ENCODE measurements at regions not wholly inside any gene's neighbourhood (a gene's known extent, or its start where the extent isn't known, plus 50 kb on each side); places are given as distances from the start of the nearest gene placed in this dataset.

DNA sequence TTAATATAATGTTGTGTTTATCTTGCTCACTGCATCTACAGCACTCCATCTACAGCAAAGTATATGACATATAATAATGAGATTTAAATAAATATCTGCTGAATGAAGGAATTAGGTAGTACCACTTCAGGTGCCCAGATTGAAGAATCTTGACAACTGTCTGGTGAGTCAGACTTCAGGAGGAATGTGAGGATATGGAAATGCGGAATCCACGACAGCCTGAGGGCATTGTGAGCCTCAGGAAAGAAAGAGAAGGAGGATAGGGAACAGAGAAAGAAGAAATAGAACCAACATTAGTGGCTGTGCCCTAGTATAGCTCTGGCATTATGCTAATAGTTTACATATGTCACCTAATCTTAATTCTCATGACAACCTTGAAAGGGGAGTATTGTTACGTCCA is 304.4 kb downstream of the AASDHPPT start:
- Histone ChIP-seq H4K20me1 (ENCODE audit: insufficient read depth, low read length) (no peaks in the 10 kb centered on the region), H3K4me2 (ENCODE audit: insufficient read depth, low read length) (no peak overlapping the region), H3K79me2 (ENCODE audit: insufficient read depth, low read length) (no peaks in the 10 kb centered on the region), H2AFZ (ENCODE audit: low read length) (no peak overlapping the region), H3K27ac (ENCODE audit: low read depth, low read length) (no peak overlapping the region), H3K27me3 (ENCODE audit: insufficient read depth, low read length) (no peaks in the 10 kb centered on the region), H3K36me3 (ENCODE audit: insufficient read depth, low read length) (no peaks in the 10 kb centered on the region), H3K9me3 (ENCODE audit: low read depth, low read length) (no peaks in the 10 kb centered on the region), H3K4me1 (ENCODE audit: insufficient read depth, low read length) (no peaks in the 10 kb centered on the region), H3K4me3 (ENCODE audit: insufficient read depth, low read length) (no peak overlapping the region)
- TF ChIP-seq, protein P1, sequence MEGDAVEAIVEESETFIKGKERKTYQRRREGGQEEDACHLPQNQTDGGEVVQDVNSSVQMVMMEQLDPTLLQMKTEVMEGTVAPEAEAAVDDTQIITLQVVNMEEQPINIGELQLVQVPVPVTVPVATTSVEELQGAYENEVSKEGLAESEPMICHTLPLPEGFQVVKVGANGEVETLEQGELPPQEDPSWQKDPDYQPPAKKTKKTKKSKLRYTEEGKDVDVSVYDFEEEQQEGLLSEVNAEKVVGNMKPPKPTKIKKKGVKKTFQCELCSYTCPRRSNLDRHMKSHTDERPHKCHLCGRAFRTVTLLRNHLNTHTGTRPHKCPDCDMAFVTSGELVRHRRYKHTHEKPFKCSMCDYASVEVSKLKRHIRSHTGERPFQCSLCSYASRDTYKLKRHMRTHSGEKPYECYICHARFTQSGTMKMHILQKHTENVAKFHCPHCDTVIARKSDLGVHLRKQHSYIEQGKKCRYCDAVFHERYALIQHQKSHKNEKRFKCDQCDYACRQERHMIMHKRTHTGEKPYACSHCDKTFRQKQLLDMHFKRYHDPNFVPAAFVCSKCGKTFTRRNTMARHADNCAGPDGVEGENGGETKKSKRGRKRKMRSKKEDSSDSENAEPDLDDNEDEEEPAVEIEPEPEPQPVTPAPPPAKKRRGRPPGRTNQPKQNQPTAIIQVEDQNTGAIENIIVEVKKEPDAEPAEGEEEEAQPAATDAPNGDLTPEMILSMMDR (IDR thresholded peaks at IDR 0.05; ENCODE audit: extremely low read depth, low read depth, low read length): no peak
- no peak for DNase-seq (ENCODE audit: insufficient read length, low spot score, missing footprints)

DNA sequence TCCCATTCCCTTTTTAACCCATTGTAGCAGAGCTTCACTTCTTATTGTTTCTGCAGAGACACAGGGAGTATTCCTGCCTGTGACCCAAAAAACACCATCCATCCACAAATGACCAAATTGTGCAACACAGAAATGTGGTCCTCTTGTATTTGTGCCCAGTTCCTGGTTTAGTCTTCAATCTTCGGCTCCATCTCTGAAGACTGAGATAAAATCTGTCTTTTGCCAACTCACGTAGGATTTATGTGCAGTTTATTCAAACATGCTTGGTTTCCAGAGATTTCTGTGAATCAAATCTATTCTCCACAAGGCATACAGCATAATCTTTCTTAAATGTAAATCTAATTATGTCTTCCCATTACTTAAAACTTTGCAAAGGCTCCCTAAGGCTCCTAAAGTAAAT is 307.0 kb downstream of the AASDHPPT start:
- TF ChIP-seq, protein P1 (IDR thresholded peaks at IDR 0.05; ENCODE audit: extremely low read depth, low read depth, low read length): no peak
- no peaks in the 10 kb centered on the region for H3K9me3 ChIP-seq (ENCODE audit: low read depth, low read length)
- no peaks in the 10 kb centered on the region for H3K27me3 ChIP-seq (ENCODE audit: insufficient read depth, low read length)
- H2AFZ ChIP-seq (ENCODE audit: low read length): no peak overlapping the region
- H3K27ac ChIP-seq (ENCODE audit: low read depth, low read length): no peak overlapping the region
- no peaks in the 10 kb centered on the region for H3K36me3 ChIP-seq (ENCODE audit: insufficient read depth, low read length)
- peaks cover 5% of the 10 kb centered on the region for H3K4me1 ChIP-seq (ENCODE audit: insufficient read depth, low read length)
- H3K4me3 ChIP-seq (ENCODE audit: insufficient read depth, low read length): no peak overlapping the region
- H4K20me1 ChIP-seq (ENCODE audit: insufficient read depth, low read length): no peaks in the 10 kb centered on the region
- no peak for DNase-seq (ENCODE audit: insufficient read length, low spot score, missing footprints)
- no peak overlapping the region for H3K4me2 ChIP-seq (ENCODE audit: insufficient read depth, low read length)
- no peaks in the 10 kb centered on the region for H3K79me2 ChIP-seq (ENCODE audit: insufficient read depth, low read length)

DNA sequence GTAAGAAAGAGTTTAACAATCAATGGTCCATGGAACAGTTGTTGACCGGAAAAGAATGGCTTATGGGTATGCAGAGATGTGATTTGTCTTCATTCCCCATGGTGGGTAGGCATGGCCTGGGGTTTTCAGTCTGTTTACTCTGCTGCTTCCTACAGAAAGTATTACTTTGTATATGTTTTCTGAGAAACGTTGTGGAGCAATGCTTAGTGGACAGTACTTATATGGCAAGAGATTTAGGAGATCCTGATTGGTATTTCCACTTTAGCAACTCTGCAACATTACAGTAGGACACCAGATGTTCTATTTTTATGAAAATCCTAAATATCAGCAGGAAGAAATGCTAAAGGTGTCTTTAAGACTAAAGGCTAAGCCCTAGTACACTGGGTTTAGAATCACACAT is 309.1 kb downstream of the AASDHPPT start:
- TF ChIP-seq, protein P1 (IDR thresholded peaks at IDR 0.05; ENCODE audit: extremely low read depth, low read depth, low read length): no peak
- Histone ChIP-seq H3K4me3 (ENCODE audit: insufficient read depth, low read length) (no peak overlapping the region), H3K79me2 (ENCODE audit: insufficient read depth, low read length) (no peaks in the 10 kb centered on the region), H3K36me3 (ENCODE audit: insufficient read depth, low read length) (no peaks in the 10 kb centered on the region), H2AFZ (ENCODE audit: low read length) (no peak overlapping the region), H3K4me1 (ENCODE audit: insufficient read depth, low read length) (peaks cover 14% of the 10 kb centered on the region), H3K27me3 (ENCODE audit: insufficient read depth, low read length) (no peaks in the 10 kb centered on the region), H4K20me1 (ENCODE audit: insufficient read depth, low read length) (no peaks in the 10 kb centered on the region), H3K27ac (ENCODE audit: low read depth, low read length) (no peak overlapping the region), H3K9me3 (ENCODE audit: low read depth, low read length) (no peaks in the 10 kb centered on the region), H3K4me2 (ENCODE audit: insufficient read depth, low read length) (no peak overlapping the region)
- DNase-seq (ENCODE audit: insufficient read length, low spot score, missing footprints): no peak

DNA sequence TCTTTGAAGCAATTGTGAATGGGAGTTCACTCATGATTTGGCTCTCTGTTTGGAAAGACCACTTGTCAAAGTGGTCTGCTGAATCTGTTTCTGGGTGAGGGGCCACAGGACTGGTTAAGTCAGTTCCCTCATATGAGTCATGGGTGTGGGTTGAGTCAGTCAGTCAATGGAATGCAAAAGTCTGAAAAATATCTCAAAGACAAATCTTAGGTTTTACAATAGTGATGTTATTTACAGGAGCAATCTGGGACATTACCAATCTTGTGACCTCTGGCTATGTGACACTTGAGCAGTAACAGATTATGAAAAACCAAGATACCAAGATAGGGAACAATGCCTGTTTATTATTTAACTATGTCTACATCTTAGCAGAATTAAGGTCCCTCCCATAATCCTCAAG is 311.6 kb downstream of the AASDHPPT start:
- no peak overlapping the region for H2AFZ ChIP-seq (ENCODE audit: low read length)

More for the DNA sequence above, 311.6 kb downstream of the AASDHPPT start:
- DNase-seq (ENCODE audit: insufficient read length, low spot score, missing footprints): no peak
- Histone ChIP-seq H3K4me3 (ENCODE audit: insufficient read depth, low read length) (no peak overlapping the region), H3K4me1 (ENCODE audit: insufficient read depth, low read length) (peaks cover 23% of the 10 kb centered on the region), H3K79me2 (ENCODE audit: insufficient read depth, low read length) (no peaks in the 10 kb centered on the region), H3K27me3 (ENCODE audit: insufficient read depth, low read length) (no peaks in the 10 kb centered on the region), H3K4me2 (ENCODE audit: insufficient read depth, low read length) (peak overlapping the region; percentile 30), H3K36me3 (ENCODE audit: insufficient read depth, low read length) (no peaks in the 10 kb centered on the region), H3K9me3 (ENCODE audit: low read depth, low read length) (no peaks in the 10 kb centered on the region), H4K20me1 (ENCODE audit: insufficient read depth, low read length) (no peaks in the 10 kb centered on the region), H3K27ac (ENCODE audit: low read depth, low read length) (peak overlapping the region; percentile 3)
- TF ChIP-seq, protein P1 (IDR thresholded peaks at IDR 0.05; ENCODE audit: extremely low read depth, low read depth, low read length): no peak

Measured in osteoblast (primary cell).